Thyroid gland (tissue), 4 donors: ENCODE measurements at regions not wholly inside any gene's neighbourhood (a gene's known extent, or its start where the extent isn't known, plus 50 kb on each side); places are given as distances from the start of the nearest gene placed in this dataset.

Source experiments
- DNase-seq, 2 donors: peaks; one replicate each; pipeline ENCODE4 v3.0.0-alpha.2; 2019
- H3K27ac ChIP-seq, 3 donors: fragments of 200-600 bp; sonication (generic); 1 replicate in 2 of 3; 2 replicates in 1 of 3; pipeline ENCODE4 v1.5.1; 2016 to 2019; ENCODE audit warnings: mild to moderate bottlenecking in 1 of 3, moderate library complexity in 1 of 3
- H3K27me3 ChIP-seq: fragments of 200-600 bp; sonication (generic); one replicate; pipeline ENCODE4 v1.5.1; 2019
- H3K36me3 ChIP-seq, 2 donors: fragments of 200-600 bp; sonication (generic); one replicate each; pipeline ENCODE4 v1.5.1; 2016 to 2019
- H3K4me1 ChIP-seq, 2 donors: fragments of 200-600 bp; sonication (generic); one replicate each; pipeline ENCODE4 v1.5.1; 2017 to 2019
- H3K4me3 ChIP-seq, 3 donors: fragments of 200-600 bp; sonication (generic); replicated peaks in 1 of 3; 1 replicate in 2 of 3; 2 replicates in 1 of 3; pipeline ENCODE4 v1.5.1; 2016; ENCODE audit warnings: mild to moderate bottlenecking in 1 of 3
- H3K9me3 ChIP-seq: fragments of 200-600 bp; sonication (generic); one replicate; pipeline ENCODE4 v1.5.1; 2017
- CTCF ChIP-seq, 6 experiments: fragments of 200-600 bp in 3 of 6; fragments of 450-650 bp in 3 of 6; sonication (generic) in 3 of 6; IDR thresholded peaks; one replicate each; pipeline ENCODE4 v1.5.1; 2016 to 2019; ENCODE audit warnings: antibody characterized with exemption in 6 of 6, mild to moderate bottlenecking in 2 of 6, inconsistent platforms in 1 of 6, moderate library complexity in 1 of 6
- POLR2A ChIP-seq, 2 donors: fragments of 450-650 bp; IDR thresholded peaks; one replicate each; pipeline ENCODE4 v1.6.1; 2017; ENCODE audit warnings: antibody characterized with exemption in 2 of 2, mild to moderate bottlenecking in 2 of 2, moderate library complexity in 1 of 2
- WGBS, 2 donors: methylation state at CpG; one replicate each; pipeline ENCODE4 v1.1.5; 2017; 5-methylcytosine and 5-hydroxymethylcytosine counted together
- intact Hi-C: fragments of 100-400 bp; cut with DNase I; formaldehyde crosslinking; loops from one replicate; pipeline ENCODE4 v1.15.1; 2023

GRCh38 chr18:34567857-34568256, 142.2 kb upstream of the DTNA start:
- Histone ChIP-seq H3K9me3 (no peaks in the 10 kb centered on the region), H3K4me1 (no peaks in the 10 kb centered on the region), H3K4me3 (no peak overlapping the region), H3K36me3 (no peaks in the 10 kb centered on the region), H3K27ac (no peak overlapping the region), H3K27me3 (no peaks in the 10 kb centered on the region)
- no peak for DNase-seq
- 94 to 99% methylated on average over 2 of the region's 2 CpGs for WGBS, 2 donors
- TF ChIP-seq POLR2A (IDR thresholded peaks at IDR 0.05): no peak
- intact Hi-C loops: no loop called here

- TF ChIP-seq CTCF (IDR thresholded peaks at IDR 0.05) (no peak), POLR2A (IDR thresholded peaks at IDR 0.05) (no peak)
- no peak for DNase-seq
- no peaks in the 10 kb centered on the region for H3K27me3 ChIP-seq
- no peak overlapping the region for H3K27ac ChIP-seq
- no peak overlapping the region for H3K4me3 ChIP-seq
- H3K4me1 ChIP-seq: peaks cover 6 to 7% of the 10 kb centered on the region in 2 donors
- intact Hi-C loops: no loop called here
- WGBS, 2 donors: 95 to 96% methylated on average over 6 of the region's 6 CpGs
- no peaks in the 10 kb centered on the region for H3K36me3 ChIP-seq
- no peaks in the 10 kb centered on the region for H3K9me3 ChIP-seq
Measured at GRCh38 chr18:34576622-34577021, 133.5 kb upstream of the DTNA start.

- no peaks in the 10 kb centered on the region for H3K27me3 ChIP-seq
- no peaks in the 10 kb centered on the region for H3K36me3 ChIP-seq
- no peak overlapping the region for H3K4me3 ChIP-seq
- H3K27ac ChIP-seq: no peak overlapping the region
- H3K9me3 ChIP-seq: no peaks in the 10 kb centered on the region
- 93 to 98% methylated on average over 4 of the region's 4 CpGs for WGBS, 2 donors
- DNase-seq: no peak
- intact Hi-C loops: no loop called here
- H3K4me1 ChIP-seq: no peaks in the 10 kb centered on the region
- TF ChIP-seq POLR2A (IDR thresholded peaks at IDR 0.05): no peak
Measured at GRCh38 chr18:34583895-34584294, 126.2 kb upstream of the DTNA start.

- Histone ChIP-seq H3K4me3 (no peak overlapping the region), H3K9me3 (no peaks in the 10 kb centered on the region), H3K27ac (no peak overlapping the region), H3K36me3 (no peaks in the 10 kb centered on the region), H3K27me3 (no peaks in the 10 kb centered on the region), H3K4me1 (peaks cover 16 to 21% of the 10 kb centered on the region in 2 donors)
- no peak for TF ChIP-seq POLR2A (IDR thresholded peaks at IDR 0.05)
- intact Hi-C loops: no loop called here
- 74 to 77% methylated on average over 2 of the region's 2 CpGs for WGBS, 2 donors
- DNase-seq: no peak
Measured at GRCh38 chr18:34590503-34590902, 119.6 kb upstream of the DTNA start.

- Histone ChIP-seq H3K9me3 (no peaks in the 10 kb centered on the region), H3K27me3 (no peaks in the 10 kb centered on the region), H3K4me3 (no peak overlapping the region), H3K4me1 (peaks cover 26 to 32% of the 10 kb centered on the region in 2 donors), H3K36me3 (no peaks in the 10 kb centered on the region), H3K27ac (peak overlapping the region; percentile 77 to 84 (median 82))
- no peak for DNase-seq
- TF ChIP-seq CTCF (IDR thresholded peaks at IDR 0.05) (no peak), POLR2A (IDR thresholded peaks at IDR 0.05) (no peak)
- WGBS, 2 donors: 83 to 91% methylated on average over 2 of the region's 2 CpGs
- intact Hi-C loops: no loop called here
Measured at GRCh38 chr18:34591920-34592444, 118.1 kb upstream of the DTNA start.

- H3K36me3 ChIP-seq: no peaks in the 10 kb centered on the region
- TF ChIP-seq CTCF (IDR thresholded peaks at IDR 0.05) (no peak), POLR2A (IDR thresholded peaks at IDR 0.05) (no peak)
- H3K27ac ChIP-seq: peak overlapping the region; percentile 77 to 84 (median 82)
- H3K4me1 ChIP-seq: peaks cover 31 to 37% of the 10 kb centered on the region in 2 donors
- H3K9me3 ChIP-seq: no peaks in the 10 kb centered on the region
- H3K27me3 ChIP-seq: no peaks in the 10 kb centered on the region
- no peak for DNase-seq
- intact Hi-C loops: no loop called here
- no peak overlapping the region for H3K4me3 ChIP-seq
- WGBS, 2 donors: 57 to 71% methylated on average over 3 of the region's 3 CpGs
Measured at GRCh38 chr18:34592481-34592880, 117.6 kb upstream of the DTNA start.
